Renal cortical epithelial cell (primary cell): ENCODE measurements at regions not wholly inside any gene's neighbourhood (a gene's known extent, or its start where the extent isn't known, plus 50 kb on each side); places are given as distances from the start of the nearest gene placed in this dataset.
"Not testable (repeated sequence)": the region's sequence is repeated elsewhere in the genome, so short reads cannot be mapped to it uniquely, and the experiment has no call there.

ENCODE experiments used
- DNase-seq: peaks from one replicate; pipeline ENCODE4 v3.0.0-alpha.2; 2011; ENCODE audit warnings: low read depth

DNA sequence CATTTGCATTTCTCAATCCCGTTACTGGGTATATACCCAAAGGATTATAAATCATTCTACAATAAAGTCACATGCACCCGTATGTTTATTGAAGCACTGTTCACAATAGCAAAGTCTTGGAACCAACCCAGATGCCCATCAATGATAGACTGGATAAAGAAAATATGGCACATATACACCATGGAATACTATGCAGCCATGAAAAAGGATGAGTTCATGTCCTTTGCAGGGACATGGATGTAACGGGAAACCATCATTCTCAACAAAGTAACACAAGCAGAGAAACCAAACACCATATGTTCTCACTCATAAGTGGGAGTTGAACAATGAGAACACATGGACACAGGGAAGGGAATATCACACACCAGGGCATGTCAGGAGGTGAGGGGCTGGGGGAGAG lies 630.4 kb downstream of the GATA3 start:
- DNase-seq, result not testable (repeated sequence)

DNA sequence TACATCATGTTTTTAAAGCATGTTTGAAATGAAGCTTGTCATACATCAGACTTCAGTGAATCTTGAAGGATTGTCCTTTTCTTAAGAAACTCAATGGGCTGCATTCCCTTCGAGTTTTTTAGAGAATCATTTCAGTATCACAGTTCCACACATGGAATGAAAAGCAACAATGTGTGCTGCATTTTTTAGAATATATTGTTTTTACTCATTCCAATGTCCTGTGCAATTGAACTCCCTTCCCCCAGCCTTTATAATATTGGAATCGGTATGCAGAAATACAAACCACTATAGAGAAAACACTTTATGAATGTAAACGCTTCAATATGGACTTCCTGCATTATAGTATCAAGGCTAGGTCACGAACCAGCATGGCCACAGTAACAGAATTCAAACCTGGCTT lies 634.4 kb downstream of the GATA3 start:
- no peak for DNase-seq

DNA sequence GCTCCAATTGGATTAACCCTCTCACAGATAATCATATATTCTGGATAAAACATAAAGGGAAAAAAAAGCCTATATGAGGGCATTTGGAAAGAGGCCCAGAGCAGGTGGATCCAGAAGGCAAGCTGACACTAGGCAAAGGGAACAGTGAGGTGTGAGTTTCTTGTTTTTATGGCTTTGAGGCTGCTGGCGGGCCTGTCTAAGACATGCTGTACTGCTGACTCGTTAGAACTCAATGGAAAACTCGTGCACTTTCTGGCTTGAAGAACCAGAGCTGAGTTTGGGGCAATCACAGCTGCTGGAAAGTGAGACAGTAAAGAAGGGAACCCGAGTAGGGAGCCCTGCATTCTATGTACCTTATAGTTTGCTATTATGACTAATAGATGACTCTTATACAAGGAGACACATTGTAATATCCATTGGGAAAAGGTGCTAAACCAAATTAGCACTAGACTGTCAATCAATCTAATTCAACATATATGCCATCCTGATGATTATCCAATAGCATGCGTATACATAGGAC lies 637.1 kb downstream of the GATA3 start:
- no peak for DNase-seq

DNA sequence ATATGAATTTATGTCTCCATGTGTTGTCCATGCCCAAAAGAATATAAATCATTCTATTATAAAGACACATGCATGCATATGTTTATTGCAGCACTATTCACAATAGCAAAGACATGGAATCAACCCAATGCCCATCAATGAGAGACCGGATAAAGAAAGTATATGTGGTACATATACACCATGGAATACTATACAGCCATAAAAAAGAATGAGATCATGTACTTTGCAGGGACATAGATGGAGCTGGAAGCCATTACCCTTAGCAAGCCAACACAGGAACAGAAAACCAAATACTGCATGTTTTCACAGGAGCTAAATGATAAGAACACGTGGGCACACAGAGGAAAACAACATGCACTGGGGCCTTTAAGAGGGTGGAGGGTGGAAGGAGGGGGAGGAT lies 639.1 kb downstream of the GATA3 start:
- DNase-seq, result not testable (repeated sequence)

DNA sequence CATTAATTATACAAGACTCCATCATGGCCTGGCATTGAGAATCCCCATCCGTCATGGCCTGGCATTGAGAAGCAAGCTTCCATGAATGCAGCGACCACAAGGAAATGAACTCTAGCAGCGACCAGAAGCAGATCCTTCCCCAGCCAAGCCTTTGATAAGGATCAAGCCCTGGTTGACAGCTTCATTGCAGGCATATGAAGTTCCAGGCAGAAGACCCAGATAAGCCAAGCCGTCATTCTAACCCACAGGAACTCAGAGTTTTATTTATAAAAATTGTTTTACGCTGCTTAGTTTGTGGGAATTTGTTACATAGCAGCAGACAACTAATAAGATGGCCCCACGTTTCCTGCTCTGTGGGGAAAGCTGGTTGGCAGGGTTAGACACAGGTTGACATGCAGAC lies 642.3 kb downstream of the GATA3 start:
- DNase-seq, result no peak

DNA sequence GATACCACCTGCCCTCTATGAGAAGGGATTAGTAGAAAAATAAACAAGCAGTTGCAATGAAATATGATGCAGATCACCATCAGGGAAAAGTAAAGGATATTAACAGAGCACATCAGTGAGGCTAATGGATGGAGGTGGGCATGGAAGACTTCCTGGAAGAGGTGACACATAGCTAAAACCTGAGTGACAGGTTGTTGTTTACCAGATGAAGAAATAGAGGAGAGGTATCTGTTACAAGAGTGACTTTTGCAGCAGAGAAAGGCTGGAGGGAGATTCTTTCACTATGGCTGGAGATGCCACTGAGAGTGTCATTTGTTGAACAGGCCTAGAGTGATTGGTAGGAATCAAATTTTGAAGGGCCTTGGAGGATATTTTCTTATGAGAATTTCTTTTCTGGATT lies 646.2 kb downstream of the GATA3 start:
- DNase-seq, result no peak

DNA sequence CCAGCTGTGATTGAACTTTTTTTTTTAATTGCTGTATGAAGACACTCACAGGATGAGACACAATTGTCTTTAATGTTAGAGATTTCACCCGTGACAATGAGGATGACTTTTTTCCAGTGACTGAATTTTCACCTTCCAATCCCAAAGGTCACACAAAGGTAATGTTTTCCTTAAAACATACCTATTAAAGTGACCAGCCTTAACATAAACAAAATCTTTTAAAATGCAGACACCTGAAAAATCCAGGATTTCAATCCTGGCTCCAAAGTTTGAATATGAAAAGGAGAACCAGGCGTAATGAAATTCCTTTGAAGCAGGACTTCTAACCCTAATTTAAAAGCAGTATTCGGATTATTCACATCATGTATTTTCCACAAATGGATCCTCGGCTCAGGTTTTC lies 647.7 kb downstream of the GATA3 start:
- DNase-seq, result no peak

DNA sequence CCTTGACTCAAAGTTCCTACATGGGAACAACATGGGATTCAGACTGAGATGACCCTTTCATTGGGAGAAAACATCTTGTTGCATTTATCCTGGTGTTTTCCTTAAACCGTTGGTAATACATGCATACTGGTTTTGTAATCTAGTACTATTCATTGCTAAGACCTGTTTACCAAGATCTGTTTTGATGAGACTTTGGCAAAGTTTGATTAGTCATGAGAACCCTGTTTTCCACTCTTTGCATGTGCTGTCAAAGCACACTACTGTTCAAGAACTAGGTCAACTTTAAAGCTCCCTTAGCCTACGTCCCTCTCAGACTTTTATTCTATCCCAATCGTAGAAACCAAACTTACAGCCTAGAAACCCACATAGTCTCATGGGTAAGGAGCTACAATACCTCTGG lies 650.9 kb downstream of the GATA3 start:
- DNase-seq, result no peak

DNA sequence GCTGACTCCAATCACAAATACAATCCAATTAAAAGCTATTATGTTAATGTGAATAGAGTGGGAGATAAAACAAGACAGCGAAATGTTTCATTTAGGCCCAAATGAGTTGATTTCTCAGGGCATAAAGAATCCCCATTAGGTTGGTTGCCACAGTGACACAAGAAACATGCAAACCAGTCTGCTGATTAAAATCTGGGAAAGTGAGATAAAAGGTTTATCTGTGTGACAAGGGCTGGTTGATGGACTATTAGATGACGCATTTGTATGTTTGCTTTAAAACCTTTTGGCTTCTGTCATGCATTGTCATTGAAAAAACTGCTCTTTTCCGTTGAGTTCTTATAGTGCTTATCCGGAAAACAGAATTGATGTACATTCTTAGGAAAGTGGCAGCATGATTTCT lies 658.2 kb downstream of the GATA3 start:
- DNase-seq, result no peak

DNA sequence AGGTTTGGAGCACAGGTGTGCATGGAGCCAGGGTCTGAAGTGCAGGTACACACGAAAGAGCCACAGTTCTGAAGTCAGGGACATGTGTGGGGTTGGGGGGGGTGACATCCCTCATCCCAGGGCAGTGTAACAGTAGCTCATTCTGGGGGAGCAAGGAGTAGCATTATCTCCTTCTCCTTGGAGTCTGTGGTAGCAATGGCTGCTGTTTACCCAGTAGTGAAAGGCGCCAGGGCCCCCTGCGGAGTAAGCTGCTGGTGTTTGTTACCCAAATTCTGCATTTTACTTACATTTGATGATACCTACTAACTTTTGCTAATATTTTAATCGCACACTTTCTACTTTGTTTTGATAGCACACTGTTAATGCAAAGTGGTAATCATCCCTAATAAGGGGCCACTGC lies 665.5 kb downstream of the GATA3 start:
- DNase-seq, result no peak

DNA sequence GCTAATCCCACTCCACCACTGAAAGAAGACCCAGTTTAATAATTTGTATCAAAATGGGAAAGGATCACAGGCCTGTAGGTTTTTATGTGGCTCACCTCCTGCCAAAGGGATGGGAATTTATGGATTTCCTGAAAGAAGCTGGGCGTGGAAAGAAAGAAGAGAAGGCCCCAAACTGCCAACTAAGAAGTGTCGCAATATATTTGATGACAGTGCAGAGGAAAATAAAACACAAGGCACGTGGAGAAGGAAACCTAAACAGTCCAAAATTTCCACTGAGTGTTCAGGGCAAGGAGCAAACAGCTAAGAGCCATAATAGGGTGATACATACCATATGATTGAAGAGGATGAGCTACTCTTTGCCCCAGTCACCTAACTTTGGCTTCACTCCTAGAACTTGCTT lies 667.2 kb downstream of the GATA3 start:
- DNase-seq, result no peak

DNA sequence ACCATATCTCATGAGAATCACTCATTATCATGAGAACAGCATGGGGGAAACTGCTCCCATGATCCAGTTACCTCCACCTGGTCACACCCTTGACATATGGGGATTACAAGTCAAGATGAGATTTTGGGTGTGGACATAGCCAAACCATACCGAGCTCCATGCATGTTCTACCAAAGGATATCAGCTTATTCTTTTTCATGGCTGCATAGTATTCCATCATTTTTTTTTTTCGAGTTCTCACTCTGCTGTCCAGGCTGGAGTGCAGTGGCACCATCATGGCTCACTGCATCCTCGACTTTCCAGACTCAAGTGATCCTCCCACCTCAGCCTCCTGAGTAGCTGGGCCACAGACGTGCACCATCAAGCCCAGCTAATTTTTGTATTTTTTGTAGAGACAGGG lies 668.3 kb downstream of the GATA3 start:
- DNase-seq, result no peak

DNA sequence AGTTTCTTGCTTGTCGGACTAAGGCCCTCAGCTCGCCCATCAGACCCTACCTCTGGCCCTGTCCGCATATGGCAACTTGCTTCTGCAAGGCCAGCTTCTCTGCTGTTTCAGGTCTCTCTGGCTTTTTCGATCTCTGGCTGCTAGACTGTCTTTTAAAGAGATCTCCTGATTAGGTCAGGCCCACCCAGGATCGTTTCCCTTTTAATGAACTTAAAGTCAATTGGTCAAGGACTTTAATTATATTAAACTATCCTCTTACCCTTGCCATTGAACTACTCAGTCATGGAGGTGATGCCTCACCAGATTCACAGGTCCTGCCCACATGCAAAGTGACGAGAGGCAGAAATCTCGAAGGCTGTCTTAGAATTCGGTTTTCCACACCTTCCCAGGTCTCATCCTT lies 670.9 kb downstream of the GATA3 start:
- no peak for DNase-seq

DNA sequence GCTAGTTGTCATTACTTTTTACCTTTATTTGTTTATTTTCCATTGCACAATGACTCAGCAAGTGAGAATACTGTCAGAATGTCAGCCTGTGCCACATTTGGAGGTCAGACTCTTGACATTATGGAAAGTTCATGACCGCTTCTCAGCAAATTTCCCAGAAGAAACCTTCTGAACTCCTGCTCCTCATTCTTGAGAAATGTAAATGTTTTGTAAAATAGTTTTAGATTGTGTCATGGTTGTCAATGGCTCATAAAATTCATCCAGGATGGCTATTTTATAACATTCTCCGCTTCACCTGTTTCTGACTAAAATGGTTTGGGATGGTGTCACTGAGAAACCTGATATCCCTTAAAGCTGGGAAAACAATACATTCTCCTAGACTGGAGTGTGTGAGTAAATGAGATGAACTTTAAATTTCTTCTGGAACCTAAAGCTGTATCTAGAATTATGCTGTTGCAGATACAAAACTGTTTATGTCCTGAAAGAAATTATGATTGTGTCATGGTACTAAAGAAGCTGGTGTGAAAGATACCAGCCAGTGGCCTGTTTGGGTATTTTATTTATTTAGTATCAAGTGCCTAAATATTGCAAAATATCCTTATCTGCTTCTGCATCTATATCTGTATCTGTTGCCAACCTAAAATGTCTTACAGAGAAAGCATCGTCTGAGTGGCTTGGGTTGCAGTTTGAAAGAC lies 671.7 kb downstream of the GATA3 start:
- DNase-seq, result peak; percentile 53

DNA sequence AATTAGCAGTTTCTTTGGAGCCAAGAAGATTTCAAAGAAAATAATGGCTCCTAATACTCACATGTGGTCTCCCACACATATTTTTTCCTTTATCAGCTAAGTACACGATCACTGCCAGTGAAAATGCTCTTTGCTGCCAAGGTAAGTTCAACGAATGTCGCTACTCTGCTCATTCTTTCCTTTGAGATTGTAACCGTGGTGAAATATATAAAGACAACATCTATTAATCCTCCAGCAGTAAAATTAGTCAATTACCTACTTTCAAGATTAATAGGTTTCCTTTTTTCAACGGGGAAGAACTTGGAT lies 672.2 kb downstream of the GATA3 start:
- DNase-seq, result no peak

DNA sequence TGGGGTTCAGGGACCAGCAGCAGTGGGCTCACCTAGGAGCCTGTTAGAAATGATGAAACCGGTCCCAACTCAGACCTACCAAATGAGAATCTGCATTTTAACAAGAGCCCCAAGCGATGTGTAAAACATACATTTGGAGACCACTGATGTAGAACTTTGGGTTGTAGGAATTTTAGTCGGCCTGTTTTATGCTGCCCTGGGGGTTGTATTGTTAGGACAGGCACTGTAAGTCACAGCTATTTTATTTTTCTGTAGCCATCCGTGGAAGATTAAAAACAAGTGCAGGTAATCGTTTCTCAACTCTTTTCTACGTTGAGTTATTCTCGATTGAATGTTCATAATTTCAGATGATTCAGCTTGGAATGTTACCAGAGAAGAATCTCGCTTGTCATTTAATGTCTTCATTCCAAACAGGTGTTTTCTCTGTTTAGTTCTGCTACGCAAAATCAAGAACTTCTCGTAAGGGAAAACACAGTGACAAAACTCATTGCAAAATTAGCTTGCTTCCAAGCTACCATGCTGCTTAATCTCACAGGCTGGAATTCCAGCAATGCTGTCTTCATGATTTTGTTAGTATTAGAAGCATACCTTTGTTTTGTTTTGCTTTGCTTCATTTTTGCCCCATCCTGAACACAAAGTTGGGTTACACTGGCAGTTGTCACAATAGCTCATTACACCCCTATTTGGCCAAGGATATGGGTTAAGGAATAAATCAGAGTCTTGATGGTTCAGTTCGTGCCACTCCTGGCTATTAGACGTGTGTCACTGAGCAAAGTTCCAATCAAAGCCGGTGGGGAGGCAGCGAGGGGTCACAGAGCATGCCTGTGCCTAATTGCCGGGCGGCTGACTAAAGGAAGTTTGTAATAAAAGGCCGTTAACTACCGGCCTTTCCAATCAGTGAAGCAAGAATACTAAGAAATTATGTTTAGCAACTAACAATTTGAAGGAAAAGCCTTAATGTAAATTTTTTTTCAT lies 676.9 kb downstream of the GATA3 start:
- DNase-seq, result peak; percentile 4

DNA sequence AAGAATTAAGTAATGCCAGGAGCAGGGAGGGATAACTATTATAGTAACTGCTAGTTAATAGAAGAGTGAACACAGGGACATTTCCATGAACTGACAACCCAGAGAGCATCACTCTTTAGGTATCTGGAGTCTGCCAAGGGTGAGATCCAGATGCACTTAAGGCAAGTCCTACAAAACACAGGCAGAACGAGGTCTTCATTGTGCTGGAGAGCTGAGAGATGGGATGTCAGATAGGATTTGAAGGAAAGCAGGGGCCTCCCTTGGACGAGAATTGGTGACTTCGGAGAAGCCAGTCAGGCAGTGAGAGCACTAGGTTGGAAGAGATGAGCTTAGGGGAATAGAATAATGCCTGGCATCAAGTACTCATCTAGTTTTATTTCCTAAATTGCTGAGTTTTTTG lies 684.5 kb downstream of the GATA3 start:
- DNase-seq, result no peak

DNA sequence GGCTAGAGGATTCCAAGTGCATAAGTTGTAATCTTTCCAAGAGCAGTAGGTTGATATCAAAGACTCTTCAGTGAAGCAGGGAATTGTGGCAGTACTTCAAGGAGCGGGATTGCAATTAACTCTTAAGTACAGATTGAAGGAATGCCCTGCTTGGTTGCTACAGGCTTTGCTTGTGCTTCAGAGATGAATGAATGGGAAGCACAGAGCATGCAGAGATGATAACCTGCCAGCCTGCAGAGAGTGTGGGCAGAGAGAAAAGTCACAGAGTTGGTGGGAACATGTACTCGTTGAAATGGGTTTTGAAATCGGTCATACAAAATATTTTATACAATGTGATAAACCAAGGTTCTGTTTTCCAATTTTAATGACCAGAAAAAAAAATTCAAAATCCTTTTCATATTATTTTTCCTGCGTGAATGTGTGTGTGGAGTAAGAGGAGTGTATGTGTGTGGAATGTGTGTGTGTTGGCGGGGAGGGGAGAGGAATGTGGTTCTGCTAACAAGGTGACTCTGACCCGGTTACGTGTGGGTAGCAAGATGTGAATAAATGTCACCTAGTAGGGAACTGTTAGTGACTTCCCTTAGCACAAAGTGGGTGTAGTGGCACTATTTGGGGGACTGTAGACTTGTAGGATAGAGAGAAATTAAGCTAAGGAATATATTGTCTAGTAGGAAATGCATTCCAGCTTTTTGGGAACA lies 697.8 kb downstream of the GATA3 start:
- no peak for DNase-seq

DNA sequence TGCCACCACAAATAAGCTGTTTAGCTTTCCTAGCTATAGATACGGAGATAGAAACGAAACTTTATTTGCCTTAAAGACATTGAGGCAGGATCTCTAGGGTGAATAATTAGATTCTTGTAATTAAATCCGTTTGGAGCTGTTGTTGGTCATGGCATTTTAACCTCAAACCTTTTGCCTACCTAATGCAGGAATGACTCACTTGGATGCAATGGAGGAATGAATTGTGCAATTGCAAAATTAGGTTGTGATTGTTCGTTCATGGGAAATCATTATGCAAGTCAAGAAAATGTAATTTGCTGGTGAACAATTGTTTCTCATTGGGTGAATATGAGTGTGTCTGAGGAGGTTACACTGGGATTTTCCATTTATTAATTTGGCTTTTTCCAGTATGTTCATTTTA lies 703.5 kb downstream of the GATA3 start:
- peak; percentile 61 for DNase-seq

DNA sequence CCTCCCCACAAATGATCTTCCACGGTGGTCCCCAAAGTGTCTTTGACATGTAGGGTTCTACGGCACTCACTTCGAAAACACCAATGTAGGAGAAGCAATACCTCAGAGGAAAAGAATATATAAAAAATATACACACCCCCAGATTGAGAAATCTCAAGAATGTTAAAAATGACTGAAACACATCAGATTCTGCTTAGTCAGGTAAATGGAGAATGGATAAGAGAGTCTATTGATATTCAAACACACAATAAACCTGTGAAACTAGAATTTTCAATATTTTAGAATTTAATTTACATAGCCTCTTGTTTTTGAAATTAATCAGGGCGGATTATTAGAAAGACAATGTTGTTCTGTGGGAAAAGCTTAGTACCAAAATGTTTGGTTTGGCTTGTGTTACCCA lies 712.4 kb downstream of the GATA3 start:
- DNase-seq, result no peak

DNA sequence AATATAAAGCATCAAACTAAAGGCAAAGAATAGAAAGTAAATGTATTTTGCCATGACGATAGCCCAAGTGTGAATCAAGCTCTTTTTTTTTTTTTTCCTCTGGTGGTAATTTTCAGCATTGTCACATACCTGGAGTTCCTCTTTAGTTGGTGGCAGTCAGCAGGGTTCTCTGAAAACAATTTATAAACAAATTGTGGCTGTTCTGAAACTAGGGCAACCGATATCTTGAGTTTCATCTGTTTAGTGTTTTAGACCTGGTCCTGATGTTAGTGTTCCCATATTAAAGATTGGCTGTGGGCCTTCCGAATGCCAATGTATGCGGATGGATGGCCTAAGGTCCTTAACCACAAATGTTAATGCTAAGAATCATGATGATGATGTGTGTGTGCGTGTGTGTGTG lies 713.1 kb downstream of the GATA3 start:
- no peak for DNase-seq

DNA sequence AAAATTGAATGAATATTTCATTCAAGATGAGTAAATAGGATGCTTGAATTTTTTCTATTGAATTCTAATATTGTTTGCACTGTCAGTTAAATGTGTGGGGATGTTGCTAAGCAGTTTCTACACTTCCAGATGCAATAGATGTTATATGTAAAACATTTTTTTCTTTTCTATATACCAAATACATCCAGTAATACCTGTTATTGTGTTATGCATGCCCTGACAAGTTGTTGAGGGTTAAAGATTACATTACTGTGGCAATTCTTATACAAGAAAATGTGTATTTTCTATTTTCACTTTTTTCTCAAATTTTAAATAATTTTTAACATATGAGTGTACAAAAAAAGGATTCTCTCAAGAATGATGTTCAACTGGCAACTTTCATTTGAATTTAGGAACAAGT lies 713.9 kb downstream of the GATA3 start:
- no peak for DNase-seq

DNA sequence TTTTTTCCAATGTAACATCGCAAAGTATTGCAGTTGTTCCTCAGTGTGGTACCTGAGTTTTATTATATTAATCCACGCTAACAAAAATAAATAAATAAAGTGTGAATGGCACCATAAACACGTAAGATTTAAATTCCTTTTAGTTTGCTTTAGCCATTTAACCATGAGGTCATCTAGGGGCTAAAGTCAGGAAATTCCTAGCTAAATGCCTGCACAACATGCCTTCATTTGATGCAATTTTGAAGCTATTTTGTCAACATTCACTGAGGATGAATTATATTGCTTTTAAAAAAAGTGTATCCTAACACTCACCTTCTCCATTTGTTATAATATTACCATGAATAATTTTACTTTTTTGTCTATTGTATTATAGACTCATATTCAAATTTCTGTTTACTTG lies 714.4 kb downstream of the GATA3 start:
- DNase-seq, result no peak
